Ishikawa (cell line): ENCODE measurements at regions not wholly inside any gene's neighbourhood (a gene's known extent, or its start where the extent isn't known, plus 50 kb on each side); places are given as distances from the start of the nearest gene placed in this dataset.

Source experiments
- CEBPB ChIP-seq: IDR thresholded peaks from 2 replicates; pipeline ENCODE4 v1.6.1; 2012
- CREB1 ChIP-seq: IDR thresholded peaks from 2 replicates; pipeline ENCODE4 v1.6.1; 2012; ENCODE audit warnings: low read depth
- EGR1 ChIP-seq: IDR thresholded peaks from 2 replicates; pipeline ENCODE4 v1.6.1; 2012
- EP300 ChIP-seq: IDR thresholded peaks from 2 replicates; pipeline ENCODE4 v1.6.1; 2012; ENCODE audit warnings: borderline replicate concordance
- FOXM1 ChIP-seq: IDR thresholded peaks from 2 replicates; pipeline ENCODE4 v1.6.1; 2012; ENCODE audit warnings: low read depth, borderline replicate concordance
- NFIC ChIP-seq: IDR thresholded peaks from 2 replicates; pipeline ENCODE4 v1.6.1; 2012
- RAD21 ChIP-seq: IDR thresholded peaks from 2 replicates; pipeline ENCODE4 v1.6.1; 2012; ENCODE audit warnings: low read depth
- TAF1 ChIP-seq: IDR thresholded peaks from 2 replicates; pipeline ENCODE4 v1.6.1; 2012; ENCODE audit warnings: low read depth, mild to moderate bottlenecking
- TCF12 ChIP-seq: IDR thresholded peaks from 2 replicates; pipeline ENCODE4 v1.6.1; 2012; ENCODE audit warnings: low read depth
- TEAD4 ChIP-seq: IDR thresholded peaks from 2 replicates; pipeline ENCODE4 v1.6.1; 2012
- YY1 ChIP-seq: IDR thresholded peaks from 2 replicates; pipeline ENCODE4 v1.6.1; 2012; ENCODE audit warnings: low read depth
- ZBTB7A ChIP-seq: IDR thresholded peaks from 2 replicates; pipeline ENCODE4 v1.6.1; 2012; ENCODE audit warnings: low read depth
- TF ChIP-seq, protein P1 (sequence below): IDR thresholded peaks from 2 replicates; pipeline ENCODE4 v1.6.1; 2012; ENCODE audit warnings: low read depth, mild to moderate bottlenecking
- TF ChIP-seq, protein P2 (sequence below): IDR thresholded peaks from 2 replicates; pipeline ENCODE4 v1.6.1; 2012
- TF ChIP-seq, protein P3 (sequence below): IDR thresholded peaks from 2 replicates; pipeline ENCODE4 v1.6.1; 2012

DNA sequence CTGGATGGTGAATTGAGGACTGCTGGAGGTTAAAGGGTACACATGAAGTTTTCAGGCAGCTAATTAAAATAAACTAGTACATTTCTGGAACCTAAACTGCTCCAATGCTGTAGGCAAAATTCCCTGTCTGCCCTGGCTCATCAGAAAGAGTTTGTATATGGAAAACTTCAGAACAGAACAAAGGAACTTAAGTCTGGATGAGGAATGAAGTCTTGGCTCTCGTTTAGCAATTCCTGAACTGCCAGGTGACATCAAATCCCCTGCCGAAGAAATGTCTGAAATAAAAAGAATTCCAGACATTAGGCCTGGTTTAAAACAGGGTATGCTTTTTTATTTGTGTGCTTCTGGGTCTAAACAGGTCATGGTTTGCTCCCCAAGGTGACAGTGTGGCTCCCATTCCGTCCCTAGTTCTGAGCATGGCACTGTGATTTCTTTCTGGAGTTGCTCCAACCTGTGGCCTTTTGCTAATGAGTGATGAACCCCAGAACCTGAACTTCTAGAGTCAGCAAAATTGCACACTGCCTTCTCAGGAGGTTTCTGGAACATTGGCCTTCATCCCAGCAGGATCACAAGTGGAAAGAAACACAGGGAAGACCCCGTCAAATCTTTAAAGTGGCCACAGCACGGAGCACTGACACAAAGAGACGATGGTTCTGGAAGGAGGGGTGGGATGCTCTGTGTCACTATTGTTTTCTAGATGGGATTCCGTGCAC is 129.4 kb upstream of the NAA20 start:
- no peak for TF ChIP-seq EGR1
- no peak for TF ChIP-seq FOXM1
- TF ChIP-seq EP300, result no peak
- TF ChIP-seq YY1, result no peak
- TF ChIP-seq, protein P1, sequence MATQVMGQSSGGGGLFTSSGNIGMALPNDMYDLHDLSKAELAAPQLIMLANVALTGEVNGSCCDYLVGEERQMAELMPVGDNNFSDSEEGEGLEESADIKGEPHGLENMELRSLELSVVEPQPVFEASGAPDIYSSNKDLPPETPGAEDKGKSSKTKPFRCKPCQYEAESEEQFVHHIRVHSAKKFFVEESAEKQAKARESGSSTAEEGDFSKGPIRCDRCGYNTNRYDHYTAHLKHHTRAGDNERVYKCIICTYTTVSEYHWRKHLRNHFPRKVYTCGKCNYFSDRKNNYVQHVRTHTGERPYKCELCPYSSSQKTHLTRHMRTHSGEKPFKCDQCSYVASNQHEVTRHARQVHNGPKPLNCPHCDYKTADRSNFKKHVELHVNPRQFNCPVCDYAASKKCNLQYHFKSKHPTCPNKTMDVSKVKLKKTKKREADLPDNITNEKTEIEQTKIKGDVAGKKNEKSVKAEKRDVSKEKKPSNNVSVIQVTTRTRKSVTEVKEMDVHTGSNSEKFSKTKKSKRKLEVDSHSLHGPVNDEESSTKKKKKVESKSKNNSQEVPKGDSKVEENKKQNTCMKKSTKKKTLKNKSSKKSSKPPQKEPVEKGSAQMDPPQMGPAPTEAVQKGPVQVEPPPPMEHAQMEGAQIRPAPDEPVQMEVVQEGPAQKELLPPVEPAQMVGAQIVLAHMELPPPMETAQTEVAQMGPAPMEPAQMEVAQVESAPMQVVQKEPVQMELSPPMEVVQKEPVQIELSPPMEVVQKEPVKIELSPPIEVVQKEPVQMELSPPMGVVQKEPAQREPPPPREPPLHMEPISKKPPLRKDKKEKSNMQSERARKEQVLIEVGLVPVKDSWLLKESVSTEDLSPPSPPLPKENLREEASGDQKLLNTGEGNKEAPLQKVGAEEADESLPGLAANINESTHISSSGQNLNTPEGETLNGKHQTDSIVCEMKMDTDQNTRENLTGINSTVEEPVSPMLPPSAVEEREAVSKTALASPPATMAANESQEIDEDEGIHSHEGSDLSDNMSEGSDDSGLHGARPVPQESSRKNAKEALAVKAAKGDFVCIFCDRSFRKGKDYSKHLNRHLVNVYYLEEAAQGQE, result no peak
- TF ChIP-seq RAD21, result no peak
- TF ChIP-seq ZBTB7A, result no peak
- no peak for TF ChIP-seq CREB1
- no peak for TF ChIP-seq TAF1
- TF ChIP-seq, protein P2, sequence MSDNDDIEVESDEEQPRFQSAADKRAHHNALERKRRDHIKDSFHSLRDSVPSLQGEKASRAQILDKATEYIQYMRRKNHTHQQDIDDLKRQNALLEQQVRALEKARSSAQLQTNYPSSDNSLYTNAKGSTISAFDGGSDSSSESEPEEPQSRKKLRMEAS, result no peak

DNA sequence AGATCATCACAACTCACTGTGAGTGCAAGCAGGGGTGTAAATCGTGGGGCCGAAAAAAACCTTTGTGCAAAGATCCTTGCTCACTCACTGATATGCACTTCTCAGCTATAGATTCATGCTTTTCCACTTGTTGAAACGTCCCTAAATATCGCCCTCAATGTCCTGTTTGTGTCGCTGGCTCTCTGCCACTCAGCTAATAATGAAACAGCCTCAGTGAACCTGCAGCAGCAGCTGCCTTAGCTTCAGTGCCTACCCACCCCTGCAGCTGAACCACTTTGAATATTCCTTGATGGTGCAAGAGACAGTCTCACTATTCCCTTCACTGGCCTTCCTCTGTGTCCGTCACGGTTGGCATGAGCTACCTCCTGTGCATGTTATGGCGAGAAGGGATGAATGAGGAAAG is 128.9 kb upstream of the NAA20 start:
- no peak for TF ChIP-seq NFIC
- TF ChIP-seq CEBPB, result no peak
- no peak for TF ChIP-seq CREB1
- TF ChIP-seq, protein P1, result no peak
- no peak for TF ChIP-seq TEAD4
- no peak for TF ChIP-seq TAF1
- no peak for TF ChIP-seq FOXM1
- no peak for TF ChIP-seq RAD21
- no peak for TF ChIP-seq TCF12
- TF ChIP-seq, protein P3, sequence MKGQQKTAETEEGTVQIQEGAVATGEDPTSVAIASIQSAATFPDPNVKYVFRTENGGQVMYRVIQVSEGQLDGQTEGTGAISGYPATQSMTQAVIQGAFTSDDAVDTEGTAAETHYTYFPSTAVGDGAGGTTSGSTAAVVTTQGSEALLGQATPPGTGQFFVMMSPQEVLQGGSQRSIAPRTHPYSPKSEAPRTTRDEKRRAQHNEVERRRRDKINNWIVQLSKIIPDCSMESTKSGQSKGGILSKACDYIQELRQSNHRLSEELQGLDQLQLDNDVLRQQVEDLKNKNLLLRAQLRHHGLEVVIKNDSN, result no peak
- no peak for TF ChIP-seq EGR1
- no peak for TF ChIP-seq ZBTB7A
- no peak for TF ChIP-seq YY1
- no peak for TF ChIP-seq EP300
- TF ChIP-seq, protein P2, result no peak

DNA sequence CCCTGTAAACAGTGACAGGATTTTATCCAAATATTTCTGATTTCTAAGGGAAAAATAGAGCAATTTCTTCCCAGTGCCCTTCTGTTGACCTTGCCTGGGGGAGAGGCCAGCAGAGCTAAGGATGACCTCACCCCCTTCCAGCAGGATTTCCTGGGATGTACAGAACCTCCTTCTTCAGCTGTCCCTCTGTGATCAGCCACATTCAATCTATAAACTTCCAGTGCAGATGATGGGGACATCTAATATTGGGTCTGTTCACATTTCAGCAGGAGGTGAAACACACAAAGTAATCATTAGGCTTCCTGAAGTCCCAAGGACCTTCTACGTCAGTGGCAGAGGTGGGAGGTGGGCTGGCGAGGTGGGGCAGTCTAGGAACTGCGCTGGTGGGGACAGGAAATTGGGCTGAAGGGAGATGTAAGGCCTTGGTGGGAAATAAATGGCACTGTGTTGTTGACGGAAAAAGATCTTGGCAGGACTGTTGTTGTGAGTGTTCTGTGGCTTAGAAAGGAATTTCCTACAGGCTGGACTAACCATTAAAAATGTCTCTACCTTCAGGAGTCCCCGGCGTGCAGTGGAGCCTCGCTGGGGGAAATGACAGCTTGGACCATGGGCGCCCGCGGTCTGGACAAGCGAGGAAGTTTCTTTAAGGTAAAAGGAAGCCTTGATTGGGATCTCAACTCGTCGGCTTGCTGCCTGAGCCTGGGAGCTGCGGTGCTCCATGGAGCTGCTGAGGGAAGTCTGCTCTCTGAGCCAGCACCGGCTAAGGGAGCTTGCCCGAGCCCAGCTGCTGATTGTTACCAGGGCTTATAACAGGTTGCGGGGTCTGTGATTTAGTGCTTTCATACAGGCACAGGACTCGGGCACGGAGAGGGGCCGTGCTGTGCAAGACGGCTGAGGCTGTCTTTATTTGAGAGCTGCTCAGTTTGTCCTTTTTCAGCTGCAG is 127.9 kb upstream of the NAA20 start:
- TF ChIP-seq ZBTB7A (no peak), TEAD4 (no peak), FOXM1 (no peak), EGR1 (no peak), RAD21 (no peak), CREB1 (no peak), TCF12 (no peak), NFIC (no peak), TAF1 (no peak), YY1 (no peak), CEBPB (no peak), EP300 (no peak)
- TF ChIP-seq, protein P1, result no peak
- TF ChIP-seq, protein P3, result no peak
- TF ChIP-seq, protein P2, result no peak
